ENCODE measurements at regions not wholly inside any gene's neighbourhood (a gene's known extent, or its start where the extent isn't known, plus 50 kb on each side); places are given as distances from the start of the nearest gene placed in this dataset.

- Histone ChIP-seq H3F3A (replicated peaks; ENCODE audit: insufficient read depth) (no peaks in the 10 kb centered on the region), H3K27me3 (ENCODE audit: insufficient read depth) (no peaks in the 10 kb centered on the region), H3K4me1 (ENCODE audit: control insufficient read depth in 1 of 2, insufficient read depth in 2 of 2, low read depth in 1 of 2, low read length in 1 of 2) (no peaks in the 10 kb centered on the region), H2AFZ (ENCODE audit: low read depth) (no peak overlapping the region), H3K9ac (no peak overlapping the region), H3K4me2 (no peak overlapping the region), H4K20me1 (ENCODE audit: insufficient read depth) (no peaks in the 10 kb centered on the region), H3K9me3 (no peaks in the 10 kb centered on the region), H3K36me3 (replicated peaks in 1 of 2; ENCODE audit: control insufficient read depth in 1 of 2, insufficient read depth in 2 of 2, low read length in 1 of 2) (no peaks in the 10 kb centered on the region), H3K27ac (ENCODE audit: low read depth in 2 of 2, low read length in 1 of 2) (no peak overlapping the region), H3K4me3 (ENCODE audit: low read depth in 2 of 2, low read length in 1 of 2) (no peak overlapping the region), H3K79me2 (ENCODE audit: insufficient read depth) (no peaks in the 10 kb centered on the region), H3K9me2 (no peaks in the 10 kb centered on the region)
- WGBS (ENCODE audit: low lambda C conversion rate), result 4% methylated on average over 1 of the region's 1 CpG
- ChIA-PET POLR2A (no interaction called here), CTCF (interaction anchor here (1.2 kb wide), 1 partner anchor 9 kb away, joined by 3 read pairs; no protein-coding TSS in a partner anchor)
- DNase-seq, result no peak
- TF ChIP-seq TCF12 (IDR thresholded peaks at IDR 0.05) (no peak), NFIC (IDR thresholded peaks at IDR 0.05; ENCODE audit: borderline replicate concordance) (no peak), CTCF (IDR thresholded peaks at IDR 0.05) (no peak), ELF1 (IDR thresholded peaks at IDR 0.05) (no peak), ZBTB33 (IDR thresholded peaks at IDR 0.05; ENCODE audit: borderline replicate concordance, low read depth) (no peak), POLR2AphosphoS5 (IDR thresholded peaks at IDR 0.05; ENCODE audit: low read depth, low read length) (no peak), FOXM1 (IDR thresholded peaks at IDR 0.05; ENCODE audit: low read depth) (no peak), RXRA (IDR thresholded peaks at IDR 0.05; ENCODE audit: borderline replicate concordance, low read depth) (no peak), TEAD4 (IDR thresholded peaks at IDR 0.05; ENCODE audit: borderline replicate concordance, insufficient read depth) (no peak)
These were observed 153.6 kb downstream of the ATP23 start for GRCh38 chr12:58095002-58095401.

GRCh38 chr12:58097741-58098140, 156.4 kb downstream of the ATP23 start:
- Histone ChIP-seq H3K36me3 (replicated peaks in 1 of 2; ENCODE audit: control insufficient read depth in 1 of 2, insufficient read depth in 2 of 2, low read length in 1 of 2) (no peaks in the 10 kb centered on the region), H3K9ac (no peak overlapping the region), H3K27ac (ENCODE audit: low read depth in 2 of 2, low read length in 1 of 2) (no peak overlapping the region), H3K27me3 (ENCODE audit: insufficient read depth) (no peaks in the 10 kb centered on the region), H3K79me2 (ENCODE audit: insufficient read depth) (no peaks in the 10 kb centered on the region), H4K20me1 (ENCODE audit: insufficient read depth) (no peaks in the 10 kb centered on the region), H3K9me2 (no peaks in the 10 kb centered on the region), H3K9me3 (no peaks in the 10 kb centered on the region), H3F3A (replicated peaks; ENCODE audit: insufficient read depth) (no peaks in the 10 kb centered on the region), H2AFZ (ENCODE audit: low read depth) (no peak overlapping the region), H3K4me2 (no peak overlapping the region), H3K4me3 (ENCODE audit: low read depth in 2 of 2, low read length in 1 of 2) (no peak overlapping the region), H3K4me1 (ENCODE audit: control insufficient read depth in 1 of 2, insufficient read depth in 2 of 2, low read depth in 1 of 2, low read length in 1 of 2) (no peaks in the 10 kb centered on the region)
- WGBS (ENCODE audit: low lambda C conversion rate), result 0% methylated on average over 3 of the region's 3 CpGs
- CTCF ChIA-PET, result no interaction called here
- no peak for DNase-seq
- TF ChIP-seq FOXM1 (IDR thresholded peaks at IDR 0.05; ENCODE audit: low read depth) (no peak), TCF12 (IDR thresholded peaks at IDR 0.05) (no peak), CTCF (IDR thresholded peaks at IDR 0.05) (no peak), EP300 (IDR thresholded peaks at IDR 0.05; ENCODE audit: borderline replicate concordance in 1 of 2, low read depth in 1 of 2, low read length in 1 of 2) (no peak), RXRA (IDR thresholded peaks at IDR 0.05; ENCODE audit: borderline replicate concordance, low read depth) (no peak), FOXJ3 (CRISPR knock-in tag; IDR thresholded peaks at IDR 0.05) (no peak), FOSL2 (IDR thresholded peaks at IDR 0.05; ENCODE audit: borderline replicate concordance, low read depth) (no peak), JUND (IDR thresholded peaks at IDR 0.05) (no peak), EZH2phosphoT487 (IDR thresholded peaks at IDR 0.05; ENCODE audit: borderline replicate concordance, low read depth) (no peak), ELF1 (IDR thresholded peaks at IDR 0.05) (no peak), TEAD4 (IDR thresholded peaks at IDR 0.05; ENCODE audit: borderline replicate concordance, insufficient read depth) (no peak), CHD2 (IDR thresholded peaks at IDR 0.05; ENCODE audit: low read length, partially characterized antibody) (no peak), IRF3 (IDR thresholded peaks at IDR 0.05; ENCODE audit: low read depth, low read length) (no peak), RCOR1 (IDR thresholded peaks at IDR 0.05; ENCODE audit: low read length) (no peak), YY1 (IDR thresholded peaks at IDR 0.05; ENCODE audit: low read depth) (no peak)
- POLR2A ChIA-PET, result no interaction called here
